A549 (cell line): ENCODE measurements at regions not wholly inside any gene's neighbourhood (a gene's known extent, or its start where the extent isn't known, plus 50 kb on each side); places are given as distances from the start of the nearest gene placed in this dataset.

Experiments used
- ATAC-seq, 2 experiments: fragments of 200-7000 bp in 1 of 2; fragments of >200 bp in 1 of 2; cut with Nextera tagmentation in 1 of 2; cut with Tn5 transposase in 1 of 2; 3 replicates each; pipeline versions ENCODE4 v1.8.0 to v1.9.1; 2018 to 2020; ENCODE audit warnings: mild to moderate bottlenecking in 1 of 2, moderate library complexity in 1 of 2
- CTCF ChIA-PET: fragments of 300-600 bp; sonication (Branson Sonifier 250); formaldehyde crosslinking; extraction: SDS; loops from one replicate; lab custom pipeline; 2021; ENCODE audit warnings: antibody characterized with exemption, inconsistent platforms; lab: Yijun Ruan, JAX
- POLR2A ChIA-PET: fragments of 350-600 bp; formaldehyde crosslinking; extraction: SDS; loops from one replicate; lab custom pipeline; 2021; ENCODE audit warnings: antibody characterized with exemption, inconsistent platforms; lab: Yijun Ruan, JAX
- DNase-seq, 2 experiments: peaks; one replicate each; pipeline versions ENCODE4 v3.0.0 to v3.0.0-alpha.2; 2011 to 2016; ENCODE audit warnings: low read depth in 1 of 2, low spot score in 1 of 2
- FAIRE-seq: peaks from 2 replicates; lab custom pipeline; 2011; peaks lifted over from hg19 to GRCh38; lab: Jason Lieb, UNC
- H3K27ac ChIP-seq, 2 experiments: fragments of >200 bp; sonication (Bioruptor Twin); formaldehyde crosslinking; 3 replicates each; pipeline ENCODE4 v1.5.1; 2016 to 2017
- H3K4me1 ChIP-seq: fragments of >200 bp; sonication (Bioruptor Twin); formaldehyde crosslinking; 3 replicates; pipeline ENCODE4 v1.6.1; 2016
- H3K4me2 ChIP-seq: fragments of >200 bp; sonication (Bioruptor Twin); formaldehyde crosslinking; 3 replicates; pipeline ENCODE4 v1.6.1; 2016
- H3K4me3 ChIP-seq: fragments of >200 bp; sonication (Bioruptor Twin); formaldehyde crosslinking; 3 replicates; pipeline ENCODE4 v1.5.1; 2016
- H3K9me3 ChIP-seq: fragments of >200 bp; sonication (Bioruptor Twin); formaldehyde crosslinking; 3 replicates; pipeline ENCODE4 v1.6.1; 2016
- CBX2 ChIP-seq: fragments of 200-600 bp; sonication (generic); IDR thresholded peaks from 2 replicates; pipeline ENCODE4 v1.6.1; 2016; ENCODE audit warnings: low read depth, mild to moderate bottlenecking, borderline replicate concordance
- CBX8 ChIP-seq: fragments of 200-600 bp; sonication (generic); IDR thresholded peaks from 2 replicates; pipeline ENCODE4 v1.6.1; 2016
- CHD2 ChIP-seq: fragments of 150-350 bp; IDR thresholded peaks from 2 replicates; pipeline ENCODE4 v1.6.1; 2014; ENCODE audit warnings: low read length; ENCODE audit not compliant: partially characterized antibody
- EHMT2 ChIP-seq: fragments of 200-600 bp; sonication (generic); IDR thresholded peaks from 2 replicates; pipeline ENCODE4 v1.6.1; 2016; ENCODE audit warnings: antibody characterized with exemption, low read depth, mild to moderate bottlenecking, moderate library complexity
- ESRRA ChIP-seq: fragments of 150-350 bp; IDR thresholded peaks from 2 replicates; pipeline ENCODE4 v1.6.1; 2014; ENCODE audit warnings: mild to moderate bottlenecking, low read length, borderline replicate concordance
- FOSB ChIP-seq: fragments of 250-450 bp; sonication (Bioruptor Pico); IDR thresholded peaks from 2 replicates; pipeline ENCODE4 v1.5.0; 2020; ENCODE audit warnings: mild to moderate bottlenecking, moderate library complexity
- KDM1A ChIP-seq: fragments of 200-600 bp; sonication (generic); IDR thresholded peaks from 2 replicates; pipeline ENCODE4 v1.6.1; 2016; ENCODE audit warnings: low read depth, mild to moderate bottlenecking
- KDM5A ChIP-seq: fragments of 200-600 bp; sonication (generic); IDR thresholded peaks from 2 replicates; pipeline ENCODE4 v1.6.1; 2016; ENCODE audit warnings: antibody characterized with exemption, mild to moderate bottlenecking
- MAFK ChIP-seq: fragments of 450-650 bp; IDR thresholded peaks from 2 replicates; pipeline ENCODE4 v1.6.1; 2014; ENCODE audit not compliant: partially characterized antibody
- NR3C1 ChIP-seq: fragments of >200 bp; sonication (Bioruptor Twin); formaldehyde crosslinking; IDR thresholded peaks from 3 replicates; pipeline ENCODE4 v1.6.1; 2017
- USF2 ChIP-seq: fragments of 450-650 bp; IDR thresholded peaks from 2 replicates; pipeline ENCODE4 v1.6.1; 2014; ENCODE audit warnings: antibody characterized with exemption
- WGBS: methylation state at CpG from one replicate; pipeline ENCODE4 v1.1.6; 2017; ENCODE audit errors: missing lambda C conversion rate; 5-methylcytosine and 5-hydroxymethylcytosine counted together
- TF ChIP-seq, protein P1 (sequence below): fragments of 250-450 bp; sonication (Bioruptor Pico); IDR thresholded peaks from 2 replicates; pipeline ENCODE4 v1.5.0; 2020; ENCODE audit warnings: low read depth, mild to moderate bottlenecking, moderate library complexity
- TF ChIP-seq, protein P2 (sequence below): fragments of >200 bp; sonication (Bioruptor Twin); formaldehyde crosslinking; IDR thresholded peaks from 3 replicates; pipeline ENCODE4 v1.6.1; 2016
- TF ChIP-seq, protein P3 (sequence below): IDR thresholded peaks from 2 replicates; pipeline ENCODE4 v1.6.1; 2012; ENCODE audit warnings: low read depth, borderline replicate concordance
- TF ChIP-seq, protein P4 (sequence below): IDR thresholded peaks from 2 replicates; pipeline ENCODE4 v1.6.1; 2012
- TF ChIP-seq, protein P5 (sequence below): fragments of 250-450 bp; sonication (Bioruptor Pico); IDR thresholded peaks from 2 replicates; pipeline ENCODE4 v1.5.0; 2021; ENCODE audit warnings: mild to moderate bottlenecking, moderate library complexity, borderline replicate concordance

DNA sequence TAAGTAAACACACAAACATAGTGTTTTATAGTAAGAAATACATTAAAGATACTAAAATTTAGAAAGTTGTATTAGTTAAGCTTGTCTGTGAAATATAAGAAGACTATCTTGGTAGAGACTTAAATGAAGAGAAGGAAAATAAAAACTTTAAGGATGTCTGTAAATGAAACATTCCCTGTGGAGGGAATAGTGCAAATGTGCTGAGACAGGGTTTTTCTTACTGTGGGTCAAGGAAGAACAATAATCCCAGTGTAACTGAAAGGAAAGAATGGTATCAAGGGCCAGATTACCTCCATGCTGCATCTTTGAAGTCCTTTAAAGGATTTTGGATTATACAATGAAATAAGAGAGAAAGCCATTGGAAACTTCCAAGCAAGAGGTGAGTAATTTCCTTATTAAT lies 547.5 kb upstream of the PCDH15 start:
- POLR2A ChIA-PET: no interaction called here
- no peak overlapping the region for H3K4me3 ChIP-seq
- no peak for TF ChIP-seq KDM1A
- peak; percentile 41 for TF ChIP-seq MAFK
- TF ChIP-seq, all 56 proteins: peak for 1
- H3K9me3 ChIP-seq: no peaks in the 10 kb centered on the region
- no peak overlapping the region for H3K4me2 ChIP-seq
- DNase-seq (no peak), FAIRE-seq (no peak), ATAC-seq (no peak)
- H3K27ac ChIP-seq: no peak overlapping the region
- CTCF ChIA-PET: no interaction called here
- H3K4me1 ChIP-seq: no peaks in the 10 kb centered on the region

DNA sequence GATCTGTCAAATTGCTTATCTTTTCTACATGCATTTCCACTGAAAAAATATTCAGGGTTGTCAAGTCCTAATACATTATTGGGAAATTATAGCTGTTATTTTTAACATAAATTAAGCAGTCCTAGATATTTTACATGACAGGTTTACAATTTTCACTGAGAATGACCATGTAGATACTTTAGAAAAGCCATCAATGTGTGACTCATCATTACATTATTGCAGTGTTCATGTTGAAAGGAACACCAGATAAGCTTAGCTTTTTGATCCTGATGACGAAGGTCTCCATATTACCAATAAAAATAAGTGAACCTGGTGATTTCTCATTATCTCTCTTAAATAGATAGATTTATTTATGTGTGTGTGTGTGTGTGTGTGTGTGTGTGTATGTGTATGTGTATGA lies 529.5 kb upstream of the PCDH15 start:
- Histone ChIP-seq H3K4me3 (no peak overlapping the region), H3K27ac (no peak overlapping the region), H3K9me3 (no peaks in the 10 kb centered on the region), H3K4me2 (no peak overlapping the region), H3K4me1 (no peaks in the 10 kb centered on the region)
- ChIA-PET POLR2A (no interaction called here), CTCF (interaction anchor here (0.6 kb wide), 1 partner anchor 1531 kb away, joined by 4 read pairs; no protein-coding TSS in a partner anchor)
- no peak for TF ChIP-seq FOSB
- no peak for TF ChIP-seq CHD2
- no peak for TF ChIP-seq EHMT2
- TF ChIP-seq, protein P1, sequence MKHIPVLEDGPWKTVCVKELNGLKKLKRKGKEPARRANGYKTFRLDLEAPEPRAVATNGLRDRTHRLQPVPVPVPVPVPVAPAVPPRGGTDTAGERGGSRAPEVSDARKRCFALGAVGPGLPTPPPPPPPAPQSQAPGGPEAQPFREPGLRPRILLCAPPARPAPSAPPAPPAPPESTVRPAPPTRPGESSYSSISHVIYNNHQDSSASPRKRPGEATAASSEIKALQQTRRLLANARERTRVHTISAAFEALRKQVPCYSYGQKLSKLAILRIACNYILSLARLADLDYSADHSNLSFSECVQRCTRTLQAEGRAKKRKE (CRISPR knock-in tag): no peak
- no peak for TF ChIP-seq ESRRA
- no peak for TF ChIP-seq USF2
- TF ChIP-seq, protein P2, sequence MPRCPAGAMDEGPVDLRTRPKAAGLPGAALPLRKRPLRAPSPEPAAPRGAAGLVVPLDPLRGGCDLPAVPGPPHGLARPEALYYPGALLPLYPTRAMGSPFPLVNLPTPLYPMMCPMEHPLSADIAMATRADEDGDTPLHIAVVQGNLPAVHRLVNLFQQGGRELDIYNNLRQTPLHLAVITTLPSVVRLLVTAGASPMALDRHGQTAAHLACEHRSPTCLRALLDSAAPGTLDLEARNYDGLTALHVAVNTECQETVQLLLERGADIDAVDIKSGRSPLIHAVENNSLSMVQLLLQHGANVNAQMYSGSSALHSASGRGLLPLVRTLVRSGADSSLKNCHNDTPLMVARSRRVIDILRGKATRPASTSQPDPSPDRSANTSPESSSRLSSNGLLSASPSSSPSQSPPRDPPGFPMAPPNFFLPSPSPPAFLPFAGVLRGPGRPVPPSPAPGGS: no peak
- no peak for TF ChIP-seq CBX2
- TF ChIP-seq CBX8: no peak
- TF ChIP-seq, protein P3, sequence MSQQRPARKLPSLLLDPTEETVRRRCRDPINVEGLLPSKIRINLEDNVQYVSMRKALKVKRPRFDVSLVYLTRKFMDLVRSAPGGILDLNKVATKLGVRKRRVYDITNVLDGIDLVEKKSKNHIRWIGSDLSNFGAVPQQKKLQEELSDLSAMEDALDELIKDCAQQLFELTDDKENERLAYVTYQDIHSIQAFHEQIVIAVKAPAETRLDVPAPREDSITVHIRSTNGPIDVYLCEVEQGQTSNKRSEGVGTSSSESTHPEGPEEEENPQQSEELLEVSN: no peak
- TF ChIP-seq, protein P4, sequence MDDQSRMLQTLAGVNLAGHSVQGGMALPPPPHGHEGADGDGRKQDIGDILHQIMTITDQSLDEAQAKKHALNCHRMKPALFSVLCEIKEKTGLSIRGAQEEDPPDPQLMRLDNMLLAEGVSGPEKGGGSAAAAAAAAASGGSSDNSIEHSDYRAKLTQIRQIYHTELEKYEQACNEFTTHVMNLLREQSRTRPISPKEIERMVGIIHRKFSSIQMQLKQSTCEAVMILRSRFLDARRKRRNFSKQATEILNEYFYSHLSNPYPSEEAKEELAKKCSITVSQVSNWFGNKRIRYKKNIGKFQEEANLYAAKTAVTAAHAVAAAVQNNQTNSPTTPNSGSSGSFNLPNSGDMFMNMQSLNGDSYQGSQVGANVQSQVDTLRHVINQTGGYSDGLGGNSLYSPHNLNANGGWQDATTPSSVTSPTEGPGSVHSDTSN: no peak
- no peak for TF ChIP-seq NR3C1
- TF ChIP-seq, protein P5, sequence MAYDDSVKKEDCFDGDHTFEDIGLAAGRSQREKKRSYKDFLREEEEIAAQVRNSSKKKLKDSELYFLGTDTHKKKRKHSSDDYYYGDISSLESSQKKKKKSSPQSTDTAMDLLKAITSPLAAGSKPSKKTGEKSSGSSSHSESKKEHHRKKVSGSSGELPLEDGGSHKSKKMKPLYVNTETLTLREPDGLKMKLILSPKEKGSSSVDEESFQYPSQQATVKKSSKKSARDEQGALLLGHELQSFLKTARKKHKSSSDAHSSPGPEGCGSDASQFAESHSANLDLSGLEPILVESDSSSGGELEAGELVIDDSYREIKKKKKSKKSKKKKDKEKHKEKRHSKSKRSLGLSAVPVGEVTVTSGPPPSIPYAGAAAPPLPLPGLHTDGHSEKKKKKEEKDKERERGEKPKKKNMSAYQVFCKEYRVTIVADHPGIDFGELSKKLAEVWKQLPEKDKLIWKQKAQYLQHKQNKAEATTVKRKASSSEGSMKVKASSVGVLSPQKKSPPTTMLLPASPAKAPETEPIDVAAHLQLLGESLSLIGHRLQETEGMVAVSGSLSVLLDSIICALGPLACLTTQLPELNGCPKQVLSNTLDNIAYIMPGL: no peak
- ATAC-seq (no peak), DNase-seq (no peak), FAIRE-seq (no peak)
- WGBS: 0% methylated on average over 1 of the region's 1 CpG

- ChIA-PET CTCF (no interaction called here), POLR2A (no interaction called here)
- Histone ChIP-seq H3K4me1 (no peaks in the 10 kb centered on the region), H3K4me3 (no peak overlapping the region), H3K4me2 (no peak overlapping the region), H3K27ac (no peak overlapping the region)
- ATAC-seq (no peak), DNase-seq (no peak), FAIRE-seq (no peak)
- TF ChIP-seq MAFK (no peak), KDM5A (no peak)
- TF ChIP-seq, all 56 proteins: peak for 0
- H3K9me3 ChIP-seq: no peaks in the 10 kb centered on the region
Observed at GRCh38 chr10:55329796-55330195, 528.8 kb upstream of the PCDH15 start.
